ENCODE measurements at regions not wholly inside any gene's neighbourhood (a gene's known extent, or its start where the extent isn't known, plus 50 kb on each side); places are given as distances from the start of the nearest gene placed in this dataset.

- no peaks in the 10 kb centered on the region for H3K27me3 ChIP-seq (replicated peaks; ENCODE audit: control insufficient read depth, insufficient read depth, low read length)
- H3K36me3 ChIP-seq (ENCODE audit: control insufficient read depth, insufficient read depth, low read length), result no peaks in the 10 kb centered on the region
- no peak for DNase-seq (ENCODE audit: extremely low read depth, insufficient read length)
- no peak overlapping the region for H3K4me3 ChIP-seq (replicated peaks; ENCODE audit: low read depth, low read length)
- no peak for TF ChIP-seq CTCF (IDR thresholded peaks at IDR 0.05; ENCODE audit: insufficient read depth, low read length, poor library complexity, severe bottlenecking)
These were observed 370.8 kb upstream of the RIOK2 start for GRCh38 chr5:97553604-97554452.

- no peak for TF ChIP-seq CTCF (IDR thresholded peaks at IDR 0.05; ENCODE audit: insufficient read depth, low read length, poor library complexity, severe bottlenecking)
- H3K27me3 ChIP-seq (replicated peaks; ENCODE audit: control insufficient read depth, insufficient read depth, low read length), result no peaks in the 10 kb centered on the region
- DNase-seq (ENCODE audit: extremely low read depth, insufficient read length), result no peak
- H3K4me3 ChIP-seq (replicated peaks; ENCODE audit: low read depth, low read length), result no peak overlapping the region
- H3K36me3 ChIP-seq (ENCODE audit: control insufficient read depth, insufficient read depth, low read length), result no peaks in the 10 kb centered on the region
These were observed 372.1 kb upstream of the RIOK2 start for GRCh38 chr5:97554977-97555643.

GRCh38 chr5:97555644-97555981 lies 372.6 kb upstream of the RIOK2 start:
- H3K27me3 ChIP-seq (replicated peaks; ENCODE audit: control insufficient read depth, insufficient read depth, low read length), result no peaks in the 10 kb centered on the region

GRCh38 chr5:97559827-97560598 lies 377.0 kb upstream of the RIOK2 start:
- H3K36me3 ChIP-seq (ENCODE audit: control insufficient read depth, insufficient read depth, low read length), result no peaks in the 10 kb centered on the region
- H3K4me3 ChIP-seq (replicated peaks; ENCODE audit: low read depth, low read length), result no peak overlapping the region
- TF ChIP-seq CTCF (IDR thresholded peaks at IDR 0.05; ENCODE audit: insufficient read depth, low read length, poor library complexity, severe bottlenecking), result no peak
- no peak for DNase-seq (ENCODE audit: extremely low read depth, insufficient read length)
- H3K27me3 ChIP-seq (replicated peaks; ENCODE audit: control insufficient read depth, insufficient read depth, low read length), result no peaks in the 10 kb centered on the region

More at GRCh38 chr5:97555644-97555981, 372.6 kb upstream of the RIOK2 start:
- Histone ChIP-seq H3K4me3 (replicated peaks; ENCODE audit: low read depth, low read length) (no peak overlapping the region), H3K36me3 (ENCODE audit: control insufficient read depth, insufficient read depth, low read length) (no peaks in the 10 kb centered on the region)
- no peak for DNase-seq (ENCODE audit: extremely low read depth, insufficient read length)
- TF ChIP-seq CTCF (IDR thresholded peaks at IDR 0.05; ENCODE audit: insufficient read depth, low read length, poor library complexity, severe bottlenecking), result no peak

- H3K36me3 ChIP-seq (ENCODE audit: control insufficient read depth, insufficient read depth, low read length), result no peaks in the 10 kb centered on the region
- no peaks in the 10 kb centered on the region for H3K27me3 ChIP-seq (replicated peaks; ENCODE audit: control insufficient read depth, insufficient read depth, low read length)
- no peak for DNase-seq (ENCODE audit: extremely low read depth, insufficient read length)
- no peak overlapping the region for H3K4me3 ChIP-seq (replicated peaks; ENCODE audit: low read depth, low read length)
- no peak for TF ChIP-seq CTCF (IDR thresholded peaks at IDR 0.05; ENCODE audit: insufficient read depth, low read length, poor library complexity, severe bottlenecking)
These were observed 377.5 kb upstream of the RIOK2 start for GRCh38 chr5:97560599-97560993.
